Ectodermal cell (in vitro differentiated cells): ENCODE measurements at regions not wholly inside any gene's neighbourhood (a gene's known extent, or its start where the extent isn't known, plus 50 kb on each side); places are given as distances from the start of the nearest gene placed in this dataset.
"Not testable (repeated sequence)": the region's sequence is repeated elsewhere in the genome, so short reads cannot be mapped to it uniquely, and the experiment has no call there.

Source experiments
- H3K27ac ChIP-seq: 2 replicates; pipeline ENCODE4 v1.7.0; 2013; ENCODE audit warnings: mild to moderate bottlenecking, low read depth, low read length; ENCODE audit not compliant: insufficient read depth, poor library complexity, severe bottlenecking
- H3K27me3 ChIP-seq: 2 replicates; pipeline ENCODE4 v1.7.0; 2013; ENCODE audit warnings: mild to moderate bottlenecking, low read length; ENCODE audit not compliant: insufficient read depth, control insufficient read depth, poor library complexity, severe bottlenecking
- H3K36me3 ChIP-seq: one replicate; pipeline ENCODE4 v1.7.0; 2013; ENCODE audit warnings: low read length; ENCODE audit not compliant: control insufficient read depth, insufficient read depth
- H3K4me1 ChIP-seq: one replicate; pipeline ENCODE4 v1.7.0; 2013; ENCODE audit warnings: low read length; ENCODE audit not compliant: control insufficient read depth, insufficient read depth
- H3K4me3 ChIP-seq: 2 replicates; pipeline ENCODE4 v1.7.0; 2013; ENCODE audit warnings: low read depth, low read length, control low read depth; ENCODE audit not compliant: insufficient read depth
- H3K9me3 ChIP-seq: 2 replicates; pipeline ENCODE4 v1.7.0; 2013; ENCODE audit warnings: mild to moderate bottlenecking, low read length, moderate library complexity; ENCODE audit not compliant: control insufficient read depth
- WGBS, 2 experiments: methylation state at CpG; one replicate each; pipeline ENCODE4 v1.1.7; 2013; ENCODE audit warnings: missing lambda C conversion rate in 2 of 2; 5-methylcytosine and 5-hydroxymethylcytosine counted together

- Histone ChIP-seq H3K27ac (no peak overlapping the region), H3K4me3 (no peak overlapping the region), H3K9me3 (no peaks in the 10 kb centered on the region), H3K27me3 (no peaks in the 10 kb centered on the region), H3K36me3 (no peaks in the 10 kb centered on the region), H3K4me1 (no peaks in the 10 kb centered on the region)
- 94 to 96% methylated on average over 3 of the region's 3 CpGs for WGBS, 2 experiments
Observed at GRCh38 chr13:23018143-23018542, 162.6 kb upstream of the SGCG start.

- no peak overlapping the region for H3K27ac ChIP-seq
- H3K4me3 ChIP-seq: no peak overlapping the region
- H3K9me3 ChIP-seq: no peaks in the 10 kb centered on the region
- H3K4me1 ChIP-seq: no peaks in the 10 kb centered on the region
- WGBS, 2 experiments: 5 to 24% methylated on average over 3 of the region's 5 CpGs
- no peaks in the 10 kb centered on the region for H3K36me3 ChIP-seq
- H3K27me3 ChIP-seq: no peaks in the 10 kb centered on the region
Observed at GRCh38 chr13:23020246-23020843, 160.4 kb upstream of the SGCG start.

- Histone ChIP-seq H3K4me1 (no peaks in the 10 kb centered on the region), H3K9me3 (no peaks in the 10 kb centered on the region), H3K27me3 (no peaks in the 10 kb centered on the region), H3K4me3 (no peak overlapping the region), H3K36me3 (no peaks in the 10 kb centered on the region), H3K27ac (no peak overlapping the region)
- 89 to 95% methylated on average over 4 to 5 of the region's 5 CpGs for WGBS, 2 experiments
Observed at GRCh38 chr13:23021906-23022305, 158.9 kb upstream of the SGCG start.

- no peak overlapping the region for H3K4me3 ChIP-seq
- no peaks in the 10 kb centered on the region for H3K4me1 ChIP-seq
- 91% methylated on average over 7 of the region's 7 CpGs for WGBS, 2 experiments
Observed at GRCh38 chr13:23022704-23023103, 158.1 kb upstream of the SGCG start.

GRCh38 chr13:23025864-23026608 lies 154.7 kb upstream of the SGCG start:
- Histone ChIP-seq H3K4me1 (no peaks in the 10 kb centered on the region), H3K36me3 (no peaks in the 10 kb centered on the region), H3K27me3 (no peaks in the 10 kb centered on the region), H3K27ac (no peak overlapping the region), H3K4me3 (no peak overlapping the region), H3K9me3 (no peaks in the 10 kb centered on the region)
- WGBS, 2 experiments: 89 to 93% methylated on average over 4 to 5 of the region's 5 CpGs

More at GRCh38 chr13:23022704-23023103, 158.1 kb upstream of the SGCG start:
- Histone ChIP-seq H3K27me3 (no peaks in the 10 kb centered on the region), H3K27ac (no peak overlapping the region), H3K9me3 (no peaks in the 10 kb centered on the region), H3K36me3 (no peaks in the 10 kb centered on the region)

GRCh38 chr13:23039266-23039935 lies 141.4 kb upstream of the SGCG start:
- 93 to 99% methylated on average over 3 of the region's 3 CpGs for WGBS, 2 experiments
- Histone ChIP-seq H3K27ac (no peak overlapping the region), H3K27me3 (no peaks in the 10 kb centered on the region), H3K9me3 (no peaks in the 10 kb centered on the region), H3K4me3 (no peak overlapping the region), H3K36me3 (no peaks in the 10 kb centered on the region), H3K4me1 (no peaks in the 10 kb centered on the region)

- H3K4me1 ChIP-seq: no peaks in the 10 kb centered on the region
- no peak overlapping the region for H3K27ac ChIP-seq
- no peaks in the 10 kb centered on the region for H3K27me3 ChIP-seq
- no peaks in the 10 kb centered on the region for H3K36me3 ChIP-seq
- no peaks in the 10 kb centered on the region for H3K9me3 ChIP-seq
- H3K4me3 ChIP-seq: no peak overlapping the region
- WGBS, 2 experiments: 94 to 100% methylated on average over 1 of the region's 2 CpGs
Observed at GRCh38 chr13:23042181-23042580, 138.6 kb upstream of the SGCG start.

GRCh38 chr13:23044906-23045305 lies 135.9 kb upstream of the SGCG start:
- 100% methylated on average over 1 of the region's 1 CpG; no CpG with 5 or more reads in 1 of the 2 experiments for WGBS, 2 experiments
- no peak overlapping the region for H3K4me3 ChIP-seq
- no peaks in the 10 kb centered on the region for H3K36me3 ChIP-seq
- H3K4me1 ChIP-seq: no peaks in the 10 kb centered on the region
- no peaks in the 10 kb centered on the region for H3K9me3 ChIP-seq
- H3K27ac ChIP-seq: no peak overlapping the region
- H3K27me3 ChIP-seq: no peaks in the 10 kb centered on the region

- no peak overlapping the region for H3K4me3 ChIP-seq
- WGBS, 2 experiments: 87 to 96% methylated on average over 3 of the region's 3 CpGs
- H3K27me3 ChIP-seq: no peaks in the 10 kb centered on the region
- no peak overlapping the region for H3K27ac ChIP-seq
- no peaks in the 10 kb centered on the region for H3K9me3 ChIP-seq
- no peaks in the 10 kb centered on the region for H3K36me3 ChIP-seq
- H3K4me1 ChIP-seq: no peaks in the 10 kb centered on the region
Observed at GRCh38 chr13:23050126-23050525, 130.7 kb upstream of the SGCG start.

GRCh38 chr13:23053711-23054110 lies 127.1 kb upstream of the SGCG start:
- not testable (repeated sequence) for H3K4me3 ChIP-seq, H3K36me3 ChIP-seq, H3K27ac ChIP-seq, H3K4me1 ChIP-seq, H3K9me3 ChIP-seq, H3K27me3 ChIP-seq
- WGBS, 2 experiments: 74 to 76% methylated on average over 4 to 5 of the region's 5 CpGs
